ENCODE measurements at regions not wholly inside any gene's neighbourhood (a gene's known extent, or its start where the extent isn't known, plus 50 kb on each side); places are given as distances from the start of the nearest gene placed in this dataset.

DNA sequence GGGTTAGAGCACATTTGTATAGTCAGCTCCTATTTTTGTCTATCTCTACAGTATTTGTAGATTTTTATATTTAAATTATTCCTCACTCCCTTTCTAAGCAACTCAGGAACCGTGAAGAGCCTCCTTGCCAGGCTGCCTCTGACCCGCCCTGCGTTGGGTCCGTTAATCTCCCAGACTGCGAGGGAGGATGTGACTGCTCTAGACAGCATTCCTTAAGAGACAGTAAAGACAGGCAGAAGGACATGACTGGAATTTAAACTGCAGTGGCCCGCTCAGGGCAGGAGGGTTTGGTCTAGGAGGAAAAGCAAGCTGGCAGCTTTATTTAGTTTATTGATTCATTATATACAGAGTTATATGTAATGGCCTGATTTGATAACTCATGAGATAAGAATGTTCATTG, 413.7 kb downstream of the TMEM135 start:
- TF ChIP-seq CTCF (IDR thresholded peaks at IDR 0.05) (no peak), POLR2AphosphoS5 (IDR thresholded peaks at IDR 0.05; ENCODE audit: insufficient read depth in 1 of 2, low read depth in 1 of 2) (no peak), POLR2A (IDR thresholded peaks at IDR 0.05) (no peak)

All from vagina (tissue), 2 donors.